ENCODE measurements at regions not wholly inside any gene's neighbourhood (a gene's known extent, or its start where the extent isn't known, plus 50 kb on each side); places are given as distances from the start of the nearest gene placed in this dataset.

GRCh38 chr3:74119221-74119620, 494.5 kb upstream of the PDZRN3 start:
- Mint-ChIP-seq H3K27me3 (ENCODE audit: low read depth) (no peaks in the 10 kb centered on the region), H3K4me3 (no peak overlapping the region), H3K27ac (no peak overlapping the region), H3K36me3 (ENCODE audit: insufficient read depth in 1 of 3, low read depth in 3 of 3) (peaks cover 4 to 9% (median 7%) of the 10 kb centered on the region in 3 experiments; a peak in 6 of 7 replicates), H3K4me1 (peaks cover 5% of the 10 kb centered on the region in 2 experiments), H3K9me3 (peaks cover 12 to 14% of the 10 kb centered on the region in 2 experiments)
- TF ChIP-seq CTCF (conservative IDR thresholded peaks at IDR 0.05): no peak
- Histone ChIP-seq H3K79me2 (ENCODE audit: insufficient read depth, low read length) (no peaks in the 10 kb centered on the region), H2BK12ac (ENCODE audit: insufficient read length, low read depth, low read length) (no peak overlapping the region), H2BK5ac (ENCODE audit: insufficient read length, low read length) (no peak overlapping the region), H3K23me2 (ENCODE audit: insufficient read length, low read depth, low read length, poor library complexity, severe bottlenecking) (no peaks in the 10 kb centered on the region), H2BK15ac (ENCODE audit: low read depth, low read length) (no peak overlapping the region), H3K23ac (ENCODE audit: insufficient read length, low read depth, low read length) (no peak overlapping the region), H3K4ac (ENCODE audit: low read depth, low read length) (no peak overlapping the region), H3K9me3 (ENCODE audit: control insufficient read depth, low read depth, low read length) (no peaks in the 10 kb centered on the region), H3K56ac (ENCODE audit: insufficient read length, low read depth, low read length) (no peak overlapping the region), H3K4me2 (ENCODE audit: insufficient read depth, insufficient read length, low read length) (no peak overlapping the region), H4K91ac (ENCODE audit: insufficient read length, low read depth, low read length) (no peak overlapping the region), H3K79me1 (ENCODE audit: insufficient read depth, low read depth, low read length, poor library complexity, severe bottlenecking) (no peaks in the 10 kb centered on the region), H3K9ac (ENCODE audit: extremely low read depth, insufficient read length, low read length) (no peak overlapping the region), H3K27me3 (ENCODE audit: insufficient read depth, low read length) (no peaks in the 10 kb centered on the region), H4K8ac (replicated peaks; ENCODE audit: insufficient read length, low read depth, low read length) (no peak overlapping the region), H3K14ac (ENCODE audit: insufficient read depth, low read length) (no peak overlapping the region), H3T11ph (ENCODE audit: low read length) (no peak overlapping the region), H3K27ac (ENCODE audit: insufficient read length, low read depth, low read length) (no peak overlapping the region), H3K4me1 (ENCODE audit: insufficient read depth, low read length) (no peaks in the 10 kb centered on the region), H2BK120ac (ENCODE audit: low read depth, low read length, poor library complexity, severe bottlenecking) (no peak overlapping the region), H2AFZ (ENCODE audit: low read length) (no peak overlapping the region), H3K18ac (ENCODE audit: insufficient read length, low read depth, low read length) (no peak overlapping the region), H4K20me1 (ENCODE audit: control insufficient read depth, insufficient read depth, insufficient read length) (no peaks in the 10 kb centered on the region), H2BK20ac (ENCODE audit: low read depth, low read length, poor library complexity, severe bottlenecking) (no peak overlapping the region), H4K5ac (ENCODE audit: insufficient read length, low read depth, low read length) (no peak overlapping the region), H2AK5ac (ENCODE audit: insufficient read length, low read length) (no peak overlapping the region)
- no peak for DNase-seq
- WGBS (ENCODE audit: extremely low coverage, insufficient read length, low lambda C conversion rate): no CpG with 5 or more reads among the region's 1 CpG

Data from H9 (cell line).